CD1c-positive myeloid dendritic cell (primary cell): ENCODE measurements at regions not wholly inside any gene's neighbourhood (a gene's known extent, or its start where the extent isn't known, plus 50 kb on each side); places are given as distances from the start of the nearest gene placed in this dataset.

Experiments
- DNase-seq: peaks from one replicate; pipeline ENCODE4 v3.0.0-alpha.2; 2016; ENCODE audit errors: extremely low spot score

DNA sequence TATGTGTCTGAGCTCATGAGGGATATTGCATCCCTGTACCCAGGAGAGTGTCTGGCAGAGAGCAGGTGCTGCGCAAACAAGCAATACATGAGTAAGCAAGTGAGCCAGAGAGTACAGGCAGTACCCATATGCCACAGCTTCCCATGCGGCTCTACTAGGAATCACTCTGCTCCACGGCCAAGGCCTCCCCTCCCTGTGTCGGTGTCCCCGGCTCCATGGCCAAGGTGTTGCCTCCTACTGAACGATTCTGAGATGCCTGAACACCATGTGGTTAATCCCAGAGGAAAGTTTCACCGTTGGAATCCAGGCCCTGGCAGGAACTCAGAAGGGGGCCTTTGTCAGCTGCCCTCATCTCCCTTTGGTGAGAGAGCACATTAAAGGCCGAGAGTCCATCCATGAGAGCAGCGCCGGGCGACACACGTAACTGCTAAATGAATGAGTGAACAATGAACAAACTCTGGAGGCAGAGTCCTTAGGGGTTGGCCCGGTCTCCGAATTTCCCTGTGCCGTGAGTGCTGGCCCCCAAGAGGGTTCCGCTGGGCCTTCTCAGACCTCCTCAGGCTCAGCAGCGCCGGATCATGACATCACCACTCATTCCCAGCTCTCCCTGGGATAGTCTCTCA is 136.0 kb upstream of the FAM20C start:
- no peak for DNase-seq

DNA sequence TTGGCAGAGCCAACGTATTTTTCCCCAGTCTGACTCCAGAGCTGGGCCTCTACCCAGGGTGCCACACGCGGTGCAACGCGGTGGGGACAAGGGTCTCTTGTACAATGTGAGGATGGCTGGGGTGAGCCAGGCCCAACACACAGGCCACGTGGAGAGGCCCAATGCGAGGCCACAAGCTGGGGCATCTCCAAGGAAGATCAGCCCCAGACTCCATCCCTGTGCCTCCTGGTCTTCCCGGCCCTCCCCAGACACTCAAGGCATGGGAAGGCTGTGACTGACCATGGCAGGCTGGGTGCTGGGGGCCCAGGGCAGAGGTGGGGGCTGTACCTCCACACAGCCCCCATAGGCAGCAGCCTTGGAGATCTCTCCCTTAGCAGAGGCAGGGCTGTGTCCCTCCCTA is 135.3 kb upstream of the FAM20C start:
- DNase-seq = no peak

DNA sequence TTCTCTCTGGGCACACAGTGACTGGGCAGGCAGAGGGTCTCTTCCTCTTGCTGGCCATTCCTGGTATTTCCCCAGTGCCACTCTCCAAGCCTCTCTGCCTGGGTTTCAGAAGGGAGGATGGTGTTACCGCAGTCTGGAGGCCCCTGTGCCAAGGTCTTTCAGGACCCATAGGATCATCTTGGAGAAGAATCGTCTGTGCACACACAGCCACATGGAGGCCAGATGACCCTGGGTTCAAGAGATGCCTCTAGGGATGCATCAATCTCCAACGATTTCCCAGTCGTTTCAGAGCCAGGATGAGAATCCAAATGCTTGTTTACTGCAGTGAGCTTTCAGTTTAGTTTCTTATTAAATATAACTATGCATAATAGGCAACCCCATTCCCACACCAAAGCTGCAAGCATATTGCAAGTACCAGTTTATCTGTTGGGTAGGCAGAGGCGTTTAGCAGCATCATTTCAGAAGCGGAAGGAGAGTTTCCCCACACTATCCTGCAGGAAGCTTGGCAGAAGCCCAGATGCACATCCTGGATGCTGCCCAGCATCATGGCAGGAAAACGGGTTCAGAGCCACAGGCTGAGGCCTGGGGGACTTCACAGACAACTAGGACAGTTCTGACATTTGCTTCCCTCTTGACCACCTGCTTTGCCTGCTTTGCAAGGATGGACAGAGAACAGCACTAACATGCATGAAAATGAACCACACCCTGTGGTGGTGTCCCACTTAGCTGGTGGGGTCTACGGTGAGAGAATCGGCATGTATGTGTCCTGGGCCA is 134.7 kb upstream of the FAM20C start:
- DNase-seq = peak; percentile 10

DNA sequence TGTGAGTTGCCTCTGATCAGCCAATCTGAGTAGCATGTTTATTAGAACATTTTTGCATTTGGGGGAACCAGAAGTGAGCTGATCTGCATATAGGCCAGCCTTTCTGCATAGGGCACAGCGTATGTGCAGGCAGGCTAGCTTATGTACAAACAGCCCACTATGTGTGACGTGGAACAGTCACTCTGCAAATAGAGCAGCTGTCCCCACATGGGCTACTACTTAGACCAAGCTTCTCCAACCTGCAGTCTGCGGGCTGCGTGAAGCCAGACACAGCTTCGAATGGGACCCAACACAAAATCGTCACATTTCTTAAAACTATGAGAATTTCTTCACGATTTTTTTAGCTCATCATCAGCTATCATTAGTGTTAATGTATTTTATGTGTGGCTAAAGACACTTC is 134.1 kb upstream of the FAM20C start:
- DNase-seq = no peak

- DNase-seq = no peak
Measured at GRCh38 chr7:59079-60016, 133.0 kb upstream of the FAM20C start.

- no peak for DNase-seq
Measured at GRCh38 chr7:60017-60675, 132.2 kb upstream of the FAM20C start.

- DNase-seq = no peak
Measured at GRCh38 chr7:60706-61105, 131.7 kb upstream of the FAM20C start.

DNA sequence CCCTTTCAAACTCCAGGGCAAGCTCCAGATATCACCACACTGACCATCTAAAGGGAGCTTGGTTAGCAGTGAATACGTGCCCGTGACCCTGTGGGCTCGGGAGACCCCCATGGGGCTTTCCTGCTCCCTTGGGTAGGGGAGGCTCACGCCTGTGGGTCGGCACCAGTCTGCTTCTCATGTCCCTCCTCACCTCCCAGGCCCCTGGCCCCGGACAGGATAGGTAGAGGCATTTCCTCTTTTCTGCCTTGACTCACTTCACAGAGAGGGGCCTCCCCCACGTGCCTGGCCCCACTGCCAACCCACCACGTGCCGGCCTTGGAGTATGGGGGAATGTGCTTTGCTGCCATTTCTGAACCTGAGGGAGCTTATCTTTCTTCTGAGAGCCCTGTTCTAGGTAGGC is 131.3 kb upstream of the FAM20C start:
- peak; percentile 22 for DNase-seq

DNA sequence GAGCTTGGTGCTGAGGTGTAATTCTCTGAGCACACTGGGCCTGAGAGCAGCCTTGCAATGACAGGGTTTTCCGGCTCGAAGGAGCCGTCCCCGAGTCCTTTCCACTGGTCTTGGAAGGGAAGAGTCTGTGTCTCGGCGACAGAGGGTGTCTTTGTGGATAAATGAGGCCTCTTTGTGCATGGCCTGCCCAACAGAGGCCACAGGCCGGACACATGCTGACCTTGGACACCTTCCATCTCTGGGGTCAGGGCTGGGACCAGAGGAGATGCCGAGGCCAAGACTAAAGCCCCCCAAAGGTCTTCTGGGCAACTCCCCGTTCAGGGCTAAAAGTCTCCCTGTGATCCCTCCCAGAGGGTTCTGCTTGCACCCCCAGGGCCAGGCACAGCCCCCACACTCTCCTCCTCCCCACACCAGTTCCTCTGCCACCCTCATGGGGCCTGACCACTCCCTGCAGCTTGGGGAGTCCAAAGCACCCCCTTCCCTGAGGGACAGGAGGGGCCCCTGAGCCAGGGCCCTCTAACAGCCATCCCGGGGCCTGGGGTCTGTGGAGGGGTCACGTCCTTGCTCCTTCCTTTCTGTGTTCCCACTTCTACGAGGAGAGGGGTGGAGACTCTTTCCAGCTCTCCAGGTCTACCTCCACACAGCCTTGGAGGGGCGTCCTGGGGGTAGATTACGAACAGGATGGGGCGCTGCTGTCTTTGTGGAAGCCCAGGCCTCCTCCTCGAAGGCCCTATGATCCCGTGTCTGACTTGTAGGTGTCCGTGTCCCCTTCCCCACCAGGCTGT is 130.6 kb upstream of the FAM20C start:
- DNase-seq = no peak

GRCh38 chr7:62361-63116 is 129.8 kb upstream of the FAM20C start:
- no peak for DNase-seq

DNA sequence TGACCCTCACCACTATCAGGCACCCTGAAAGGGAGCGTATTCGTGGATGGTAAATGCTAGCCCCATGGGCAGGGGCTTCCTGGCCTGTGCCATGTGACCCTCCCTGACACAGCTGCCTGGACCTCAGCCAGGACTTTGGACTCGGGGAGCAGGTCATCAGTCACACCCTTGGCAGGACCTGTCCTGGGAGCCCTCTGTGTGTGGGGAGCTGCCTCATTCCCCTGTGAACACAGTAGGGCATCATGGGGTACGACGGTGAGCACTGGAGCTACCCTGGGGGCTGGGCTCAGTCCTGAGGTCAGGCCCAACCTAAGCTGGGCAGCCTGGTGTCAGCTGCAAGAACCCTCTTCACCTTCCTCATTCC is 129.3 kb upstream of the FAM20C start:
- DNase-seq = no peak

GRCh38 chr7:63521-64021 is 128.8 kb upstream of the FAM20C start:
- peak; percentile 22 for DNase-seq

- peak; percentile 39 for DNase-seq
Measured at GRCh38 chr7:64098-64915, 128.1 kb upstream of the FAM20C start.

DNA sequence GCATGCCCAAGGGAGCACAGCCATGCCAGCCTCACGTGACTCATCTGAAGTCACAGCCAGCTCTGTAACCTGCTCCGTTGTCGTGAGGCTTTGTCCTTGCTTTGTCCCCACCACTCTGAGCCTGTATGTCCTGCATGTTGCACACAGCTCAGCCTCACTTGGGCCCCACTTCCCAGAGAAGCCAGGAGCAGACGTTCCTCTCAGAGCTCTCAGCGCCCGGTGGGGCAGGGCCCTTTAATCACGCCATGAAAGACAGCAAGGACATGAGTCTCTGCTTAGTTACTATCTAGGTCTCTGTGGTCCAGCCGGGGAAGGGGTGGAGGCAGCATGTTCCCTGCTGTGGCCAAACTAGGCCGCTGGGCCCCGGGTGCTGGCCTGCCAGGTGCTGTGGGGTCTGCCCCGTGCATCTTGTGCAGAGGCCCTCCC is 127.4 kb upstream of the FAM20C start:
- no peak for DNase-seq

GRCh38 chr7:65554-65953 is 126.8 kb upstream of the FAM20C start:
- no peak for DNase-seq

DNA sequence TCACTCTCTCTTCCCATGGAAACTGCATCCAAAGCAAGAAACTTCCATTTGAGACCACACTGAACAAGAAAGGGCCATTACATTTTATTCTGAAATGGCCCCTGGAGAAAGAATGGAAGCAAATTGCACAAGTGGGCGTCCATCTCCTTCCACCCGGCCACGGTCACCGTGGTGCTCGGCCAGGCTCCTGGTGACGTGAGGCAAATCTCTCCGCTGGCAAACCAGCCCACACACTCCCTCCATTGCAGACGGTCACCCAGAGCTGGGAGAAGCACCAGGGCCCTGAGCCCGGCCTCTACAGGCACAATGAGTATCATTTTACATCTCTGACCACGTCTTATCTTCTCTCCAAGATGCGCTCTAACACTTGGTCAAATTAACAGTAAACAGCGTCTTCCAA is 126.1 kb upstream of the FAM20C start:
- no peak for DNase-seq

DNA sequence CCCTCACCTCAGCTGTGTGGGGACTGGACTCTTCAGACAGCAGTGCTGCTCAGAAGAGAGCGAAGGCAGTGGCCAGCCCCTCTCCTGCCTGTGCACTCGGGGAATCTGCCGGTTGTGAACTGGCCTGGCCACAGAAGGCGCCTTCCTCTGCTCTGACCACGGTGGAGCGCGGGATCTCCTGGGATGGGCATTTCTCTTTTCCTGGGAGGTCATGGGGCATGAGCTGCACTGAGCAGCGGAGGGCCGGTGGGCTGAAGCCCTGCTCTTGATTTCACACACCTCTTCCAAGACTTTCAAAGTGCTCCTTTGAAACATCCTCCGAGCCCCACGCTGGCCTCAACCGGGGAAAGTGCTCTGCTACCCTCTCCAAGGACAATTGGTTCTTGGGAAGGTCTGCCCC is 125.6 kb upstream of the FAM20C start:
- no peak for DNase-seq

GRCh38 chr7:67661-68395 is 124.5 kb upstream of the FAM20C start:
- no peak for DNase-seq

- DNase-seq = no peak
Measured at GRCh38 chr7:68629-69028, 123.7 kb upstream of the FAM20C start.
